Endothelial cell of umbilical vein (primary cell): ENCODE measurements at regions not wholly inside any gene's neighbourhood (a gene's known extent, or its start where the extent isn't known, plus 50 kb on each side); places are given as distances from the start of the nearest gene placed in this dataset.

Experiments
- BruUV-seq: library from RNA; stranded (reverse); fragments of 400-500 nt; replicated peaks from 2 replicates; lab custom pipeline; 2021; lab: Mats Ljungman, UMichigan
- CTCF ChIA-PET: fragments of 300-600, 350-600 bp; sonication (Branson Sonifier 250); formaldehyde crosslinking; loops from one replicate; lab custom pipeline; 2021; ENCODE audit warnings: antibody characterized with exemption, inconsistent platforms; lab: Charles Lee
- POLR2A ChIA-PET: fragments of 300-600, 350-600 bp; sonication (Branson Sonifier 250); formaldehyde crosslinking; loops from one replicate; lab custom pipeline; 2021; ENCODE audit warnings: antibody characterized with exemption, inconsistent platforms; lab: Charles Lee
- DNase-seq: peaks from one replicate; pipeline ENCODE4 v3.0.0-alpha.2; 2011; ENCODE audit warnings: low read depth, low spot score
- FAIRE-seq: peaks from 2 replicates; lab custom pipeline; 2011; peaks lifted over from hg19 to GRCh38; lab: Jason Lieb, UNC
- H2AFZ ChIP-seq: 2 replicates; pipeline ENCODE4 v1.6.0; 2012; ENCODE audit warnings: low read depth, low read length, control low read depth, inconsistent platforms
- H3K27ac ChIP-seq: 2 replicates; pipeline ENCODE4 v1.5.1; 2011; ENCODE audit warnings: low read depth, mild to moderate bottlenecking, control low read depth, low read length, moderate library complexity; ENCODE audit not compliant: insufficient read depth
- H3K27me3 ChIP-seq, 2 experiments: 2 replicates each; pipeline versions ENCODE4 v1.6.0 to v1.6.1; 2011; ENCODE audit warnings: low read length in 2 of 2, mixed read lengths in 1 of 2; ENCODE audit not compliant: control insufficient read depth in 2 of 2, insufficient read depth in 2 of 2
- H3K36me3 ChIP-seq, 2 experiments: 2 replicates in 1 of 2; 3 replicates in 1 of 2; pipeline ENCODE4 v1.5.1; 2011; ENCODE audit warnings: low read length in 2 of 2, mild to moderate bottlenecking in 1 of 2, moderate library complexity in 1 of 2; ENCODE audit not compliant: control insufficient read depth in 2 of 2, insufficient read depth in 2 of 2; ENCODE audit errors: extremely low read depth in 1 of 2
- H3K4me1 ChIP-seq: 3 replicates; pipeline ENCODE4 v1.5.1; 2011; ENCODE audit warnings: mild to moderate bottlenecking, low read length; ENCODE audit not compliant: control insufficient read depth, insufficient read depth; ENCODE audit errors: extremely low read depth
- H3K4me2 ChIP-seq: 2 replicates; pipeline ENCODE4 v1.6.1; 2011; ENCODE audit warnings: low read length, control low read depth, mixed read lengths; ENCODE audit not compliant: insufficient read depth
- H3K4me3 ChIP-seq, 3 experiments: fragments of 200-600 bp in 1 of 3; sonication (generic), shearing (Covaris generic) in 1 of 3; replicated peaks in 1 of 3; 2 replicates each; pipeline ENCODE4 v1.5.1; 2011 to 2016; ENCODE audit warnings: control low read depth in 3 of 3, low read length in 3 of 3, mild to moderate bottlenecking in 2 of 3, inconsistent platforms in 1 of 3, low read depth in 1 of 3, moderate library complexity in 1 of 3; ENCODE audit not compliant: insufficient read depth in 1 of 3
- H3K79me2 ChIP-seq: 2 replicates; pipeline ENCODE4 v1.6.0; 2012; ENCODE audit warnings: low read length, inconsistent platforms; ENCODE audit not compliant: control insufficient read depth, insufficient read depth
- H3K9ac ChIP-seq: replicated peaks from 2 replicates; pipeline ENCODE3; 2011; ENCODE audit warnings: low read length, control low read depth; ENCODE audit not compliant: insufficient read depth; ENCODE audit errors: extremely low read depth
- H3K9me1 ChIP-seq: replicated peaks from 3 replicates; pipeline ENCODE4 v1.6.0; 2011; ENCODE audit warnings: mild to moderate bottlenecking, low read length; ENCODE audit not compliant: control insufficient read depth, insufficient read depth; ENCODE audit errors: extremely low read depth
- H3K9me3 ChIP-seq: replicated peaks from 2 replicates; pipeline ENCODE4 v1.5.1; 2012; ENCODE audit warnings: low read length, inconsistent platforms; ENCODE audit not compliant: control insufficient read depth, insufficient read depth
- H4K20me1 ChIP-seq: replicated peaks from 2 replicates; pipeline ENCODE3; 2011; ENCODE audit warnings: mild to moderate bottlenecking, low read length; ENCODE audit not compliant: control insufficient read depth, insufficient read depth; ENCODE audit errors: extremely low read depth
- EZH2 ChIP-seq: IDR thresholded peaks from 2 replicates; pipeline ENCODE4 v1.6.1; 2012; ENCODE audit warnings: borderline replicate concordance, low read depth, mild to moderate bottlenecking, moderate library complexity, low read length, inconsistent platforms; ENCODE audit not compliant: severe bottlenecking
- FOS ChIP-seq: IDR thresholded peaks from 2 replicates; pipeline ENCODE4 v1.6.1; 2011; ENCODE audit warnings: mild to moderate bottlenecking, low read length, moderate library complexity, borderline replicate concordance; ENCODE audit not compliant: insufficient read depth
- GATA2 ChIP-seq: IDR thresholded peaks from 2 replicates; pipeline ENCODE4 v1.7.0; 2011; ENCODE audit warnings: low read depth, mild to moderate bottlenecking, moderate library complexity, mixed read lengths, low read length; ENCODE audit not compliant: insufficient read length, insufficient read depth
- JUN ChIP-seq: IDR thresholded peaks from 2 replicates; pipeline ENCODE4 v1.6.1; 2011; ENCODE audit warnings: borderline replicate concordance, low read depth; ENCODE audit not compliant: insufficient read length, insufficient read depth
- MYC ChIP-seq: IDR thresholded peaks from one replicate; pipeline ENCODE4 v1.6.1; 2011; ENCODE audit warnings: mild to moderate bottlenecking, low read depth, low read length
- POLR2A ChIP-seq: IDR thresholded peaks from 2 replicates; pipeline ENCODE4 v1.6.1; 2012; ENCODE audit warnings: low read depth, mild to moderate bottlenecking, control low read depth, low read length
- POLR2AphosphoS5 ChIP-seq: IDR thresholded peaks from 2 replicates; pipeline ENCODE4 v1.6.1; 2012; ENCODE audit warnings: low read depth, mild to moderate bottlenecking, control low read depth, low read length, moderate library complexity; ENCODE audit not compliant: insufficient read depth
- dilution Hi-C: fragments of 300-500 bp; cut with MboI; formaldehyde crosslinking; loops from one replicate; pipeline ENCODE4 v1.15.0; 2019; ENCODE audit warnings: low sequenced_read_pairs; ENCODE audit not compliant: extremely low pct_ligation_motif_present
- intact Hi-C: fragments of 100-400 bp; cut with micrococcal nuclease; formaldehyde crosslinking; loops from one replicate; pipeline ENCODE4 v1.10.0; 2022
- TF ChIP-seq, protein P1 (sequence below): IDR thresholded peaks from 2 replicates; pipeline ENCODE4 v1.6.1; 2011; ENCODE audit not compliant: insufficient read depth, insufficient read length
- TF ChIP-seq, protein P2 (sequence below), 2 donors: IDR thresholded peaks; 1 replicate in 1 of 2; 2 replicates in 1 of 2; pipeline ENCODE4 v1.5.1; 2011; ENCODE audit warnings: low read length in 2 of 2, mild to moderate bottlenecking in 2 of 2, moderate library complexity in 2 of 2, control low read depth in 1 of 2, inconsistent platforms in 1 of 2, low read depth in 1 of 2; ENCODE audit not compliant: insufficient read depth in 1 of 2; ENCODE audit errors: extremely low read depth in 1 of 2

- CTCF ChIA-PET, result no interaction called here
- H4K20me1 ChIP-seq, result no peaks in the 10 kb centered on the region
- no peak overlapping the region for H2AFZ ChIP-seq
- H3K4me1 ChIP-seq, result no peaks in the 10 kb centered on the region
- POLR2A ChIA-PET, result no interaction called here
- DNase-seq (no peak), FAIRE-seq (no peak)
- H3K27me3 ChIP-seq, result no peaks in the 10 kb centered on the region
- H3K36me3 ChIP-seq, result no peaks in the 10 kb centered on the region
- H3K9ac ChIP-seq, result no peak overlapping the region
- no peak overlapping the region for H3K4me3 ChIP-seq
- H3K9me1 ChIP-seq, result no peaks in the 10 kb centered on the region
- no peak overlapping the region for H3K27ac ChIP-seq
- dilution Hi-C loops, result no loop called here
- no TSS peak for BruUV-seq
- intact Hi-C loops, result no loop called here
- H3K79me2 ChIP-seq, result no peaks in the 10 kb centered on the region
- TF ChIP-seq FOS, result no peak
- no peak for TF ChIP-seq JUN
- TF ChIP-seq POLR2A, result no peak
- no peak for TF ChIP-seq MYC
- TF ChIP-seq GATA2, result no peak
- TF ChIP-seq, protein P1, sequence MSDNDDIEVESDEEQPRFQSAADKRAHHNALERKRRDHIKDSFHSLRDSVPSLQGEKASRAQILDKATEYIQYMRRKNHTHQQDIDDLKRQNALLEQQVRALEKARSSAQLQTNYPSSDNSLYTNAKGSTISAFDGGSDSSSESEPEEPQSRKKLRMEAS, result no peak
- no peak for TF ChIP-seq POLR2AphosphoS5
- no peak for TF ChIP-seq EZH2
- no peaks in the 10 kb centered on the region for H3K9me3 ChIP-seq
- H3K4me2 ChIP-seq, result no peak overlapping the region
Measured at GRCh38 chr4:130542953-130543352, 1447.0 kb downstream of the C4orf33 start.

- no peak for FAIRE-seq
- POLR2A ChIA-PET, result no interaction called here
Measured at GRCh38 chr4:130545171-130545570, 1449.2 kb downstream of the C4orf33 start.

More at GRCh38 chr4:130545171-130545570, 1449.2 kb downstream of the C4orf33 start:
- H3K4me3 ChIP-seq, result no peak overlapping the region
- no peak overlapping the region for H2AFZ ChIP-seq
- BruUV-seq, result no TSS peak
- no peaks in the 10 kb centered on the region for H3K36me3 ChIP-seq
- H3K9ac ChIP-seq, result no peak overlapping the region
- no peaks in the 10 kb centered on the region for H3K9me1 ChIP-seq
- H3K79me2 ChIP-seq, result no peaks in the 10 kb centered on the region
- TF ChIP-seq POLR2A (no peak), MYC (no peak), EZH2 (no peak), FOS (no peak), JUN (no peak), POLR2AphosphoS5 (no peak), GATA2 (no peak)
- TF ChIP-seq, protein P1, result no peak
- TF ChIP-seq, protein P2, sequence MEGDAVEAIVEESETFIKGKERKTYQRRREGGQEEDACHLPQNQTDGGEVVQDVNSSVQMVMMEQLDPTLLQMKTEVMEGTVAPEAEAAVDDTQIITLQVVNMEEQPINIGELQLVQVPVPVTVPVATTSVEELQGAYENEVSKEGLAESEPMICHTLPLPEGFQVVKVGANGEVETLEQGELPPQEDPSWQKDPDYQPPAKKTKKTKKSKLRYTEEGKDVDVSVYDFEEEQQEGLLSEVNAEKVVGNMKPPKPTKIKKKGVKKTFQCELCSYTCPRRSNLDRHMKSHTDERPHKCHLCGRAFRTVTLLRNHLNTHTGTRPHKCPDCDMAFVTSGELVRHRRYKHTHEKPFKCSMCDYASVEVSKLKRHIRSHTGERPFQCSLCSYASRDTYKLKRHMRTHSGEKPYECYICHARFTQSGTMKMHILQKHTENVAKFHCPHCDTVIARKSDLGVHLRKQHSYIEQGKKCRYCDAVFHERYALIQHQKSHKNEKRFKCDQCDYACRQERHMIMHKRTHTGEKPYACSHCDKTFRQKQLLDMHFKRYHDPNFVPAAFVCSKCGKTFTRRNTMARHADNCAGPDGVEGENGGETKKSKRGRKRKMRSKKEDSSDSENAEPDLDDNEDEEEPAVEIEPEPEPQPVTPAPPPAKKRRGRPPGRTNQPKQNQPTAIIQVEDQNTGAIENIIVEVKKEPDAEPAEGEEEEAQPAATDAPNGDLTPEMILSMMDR (IDR thresholded peaks at IDR 0.05; ENCODE audit: extremely low read depth in 1 of 2, insufficient read depth in 1 of 2, low read depth in 1 of 2, low read length in 2 of 2), result no peak
- no peaks in the 10 kb centered on the region for H3K9me3 ChIP-seq
- DNase-seq, result no peak
- no peak overlapping the region for H3K27ac ChIP-seq
- dilution Hi-C loops, result no loop called here
- no peaks in the 10 kb centered on the region for H3K4me1 ChIP-seq
- no peaks in the 10 kb centered on the region for H4K20me1 ChIP-seq
- CTCF ChIA-PET, result no interaction called here
- no peaks in the 10 kb centered on the region for H3K27me3 ChIP-seq
- no peak overlapping the region for H3K4me2 ChIP-seq
- intact Hi-C loops, result no loop called here
